Vagina (tissue), 2 donors: ENCODE measurements at regions not wholly inside any gene's neighbourhood (a gene's known extent, or its start where the extent isn't known, plus 50 kb on each side); places are given as distances from the start of the nearest gene placed in this dataset.

Experiments
- POLR2A ChIP-seq, 2 donors: fragments of 450-650 bp; IDR thresholded peaks; one replicate each; pipeline ENCODE4 v1.6.1; 2017; ENCODE audit warnings: antibody characterized with exemption in 2 of 2, mild to moderate bottlenecking in 2 of 2, moderate library complexity in 2 of 2
- POLR2AphosphoS5 ChIP-seq, 2 donors: sonication (generic); formaldehyde crosslinking; IDR thresholded peaks; one replicate each; pipeline ENCODE4 v1.9.0; 2017; ENCODE audit warnings: antibody characterized with exemption in 2 of 2, mild to moderate bottlenecking in 2 of 2, low read depth in 1 of 2; ENCODE audit not compliant: insufficient read depth in 1 of 2
- TF ChIP-seq, protein P1 (sequence below), 3 experiments: fragments of 450-650 bp in 2 of 3; fragments of 200-600 bp in 1 of 3; sonication (generic) in 1 of 3; IDR thresholded peaks; one replicate each; pipeline ENCODE4 v1.5.1; 2017 to 2019; ENCODE audit warnings: antibody characterized with exemption in 3 of 3, mild to moderate bottlenecking in 2 of 3, moderate library complexity in 2 of 3

DNA sequence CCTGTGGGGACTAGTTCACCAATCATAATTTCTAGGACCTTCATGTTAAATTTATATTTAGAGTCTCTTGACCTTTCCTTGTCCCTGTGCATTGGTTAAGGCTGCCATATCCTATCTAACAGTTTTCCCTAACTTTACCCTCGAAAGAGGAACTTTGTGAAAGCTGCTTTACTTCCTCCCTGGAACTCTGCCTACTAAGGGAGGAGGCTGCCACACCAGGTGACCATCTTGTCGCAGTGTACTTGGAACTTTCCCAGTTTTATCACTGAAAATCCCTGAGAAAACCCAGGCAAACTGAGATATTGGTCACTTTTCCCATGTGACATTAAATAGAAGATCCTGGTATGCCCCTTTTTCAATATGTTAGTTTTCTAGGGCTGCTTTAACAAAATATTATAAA, 317.6 kb upstream of the TSHZ2 start:
- TF ChIP-seq, protein P1, sequence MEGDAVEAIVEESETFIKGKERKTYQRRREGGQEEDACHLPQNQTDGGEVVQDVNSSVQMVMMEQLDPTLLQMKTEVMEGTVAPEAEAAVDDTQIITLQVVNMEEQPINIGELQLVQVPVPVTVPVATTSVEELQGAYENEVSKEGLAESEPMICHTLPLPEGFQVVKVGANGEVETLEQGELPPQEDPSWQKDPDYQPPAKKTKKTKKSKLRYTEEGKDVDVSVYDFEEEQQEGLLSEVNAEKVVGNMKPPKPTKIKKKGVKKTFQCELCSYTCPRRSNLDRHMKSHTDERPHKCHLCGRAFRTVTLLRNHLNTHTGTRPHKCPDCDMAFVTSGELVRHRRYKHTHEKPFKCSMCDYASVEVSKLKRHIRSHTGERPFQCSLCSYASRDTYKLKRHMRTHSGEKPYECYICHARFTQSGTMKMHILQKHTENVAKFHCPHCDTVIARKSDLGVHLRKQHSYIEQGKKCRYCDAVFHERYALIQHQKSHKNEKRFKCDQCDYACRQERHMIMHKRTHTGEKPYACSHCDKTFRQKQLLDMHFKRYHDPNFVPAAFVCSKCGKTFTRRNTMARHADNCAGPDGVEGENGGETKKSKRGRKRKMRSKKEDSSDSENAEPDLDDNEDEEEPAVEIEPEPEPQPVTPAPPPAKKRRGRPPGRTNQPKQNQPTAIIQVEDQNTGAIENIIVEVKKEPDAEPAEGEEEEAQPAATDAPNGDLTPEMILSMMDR (IDR thresholded peaks at IDR 0.05), result no peak
- TF ChIP-seq POLR2AphosphoS5 (IDR thresholded peaks at IDR 0.05; ENCODE audit: insufficient read depth in 1 of 2, low read depth in 1 of 2) (no peak), POLR2A (IDR thresholded peaks at IDR 0.05) (no peak)
